Progenitor cell of endocrine pancreas (in vitro differentiated cells): ENCODE measurements at regions not wholly inside any gene's neighbourhood (a gene's known extent, or its start where the extent isn't known, plus 50 kb on each side); places are given as distances from the start of the nearest gene placed in this dataset.

ENCODE experiments used
- DNase-seq: peaks from one replicate; pipeline ENCODE4 v3.0.0; 2021; ENCODE audit warnings: low spot score; ENCODE audit not compliant: unreplicated experiment
- H3K27ac Mint-ChIP-seq: 2 replicates; pipeline ENCODE4 v1.8.0; 2021; ENCODE audit warnings: mild to moderate bottlenecking, moderate library complexity, mixed read lengths
- H3K27me3 Mint-ChIP-seq: 2 replicates; pipeline ENCODE4 v1.8.0; 2021; ENCODE audit warnings: mixed read lengths
- H3K36me3 Mint-ChIP-seq: 2 replicates; pipeline ENCODE4 v1.8.0; 2022; ENCODE audit warnings: mixed read lengths; ENCODE audit not compliant: insufficient read depth
- H3K4me1 Mint-ChIP-seq: 2 replicates; pipeline ENCODE4 v1.8.0; 2021; ENCODE audit warnings: low read depth, mixed read lengths
- H3K4me3 Mint-ChIP-seq: 2 replicates; pipeline ENCODE4 v1.8.0; 2021; ENCODE audit warnings: low read depth, mild to moderate bottlenecking, moderate library complexity, mixed read lengths
- H3K9me3 Mint-ChIP-seq: 2 replicates; pipeline ENCODE4 v1.8.0; 2021; ENCODE audit warnings: low read depth, mixed read lengths
- TF ChIP-seq, protein P1 (sequence below): fragments of 200-600 bp; sonication (generic); IDR thresholded peaks from one replicate; pipeline ENCODE4 v1.5.0; 2021; ENCODE audit warnings: antibody characterized with exemption, mild to moderate bottlenecking; ENCODE audit not compliant: unreplicated experiment

DNA sequence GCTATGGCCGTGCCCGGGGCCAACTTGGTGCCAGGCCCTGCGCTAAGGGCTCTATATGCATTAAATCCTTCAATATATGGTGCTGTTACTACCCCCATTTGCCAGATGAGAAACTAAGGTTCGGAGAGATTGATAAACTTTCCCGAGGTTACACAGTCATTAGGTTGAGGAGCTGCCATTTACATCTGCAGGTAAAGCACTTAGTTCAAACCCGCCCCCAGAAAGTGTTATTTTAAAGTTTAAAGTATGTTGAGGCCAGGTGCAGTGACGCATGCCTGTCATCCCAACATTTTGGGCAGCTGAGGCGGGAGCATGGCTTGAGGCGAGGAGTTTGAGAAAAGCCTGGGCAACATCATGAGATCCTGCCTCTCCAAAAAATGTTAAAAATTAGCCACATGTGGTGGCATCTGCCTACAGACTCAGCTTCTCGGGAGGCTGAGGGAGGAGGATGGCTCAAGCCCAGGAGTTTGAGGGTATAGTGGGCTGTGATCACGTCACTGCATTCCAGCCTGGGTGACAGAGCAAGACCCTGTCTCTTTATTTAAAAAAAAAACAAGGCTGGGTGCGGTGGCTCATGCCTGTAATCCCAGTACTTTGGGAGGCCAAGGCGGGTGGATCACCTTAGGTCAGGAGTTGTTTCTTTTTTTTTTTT, 264.7 kb downstream of the PARN start:
- Mint-ChIP-seq H3K4me1 (peaks cover 4% of the 10 kb centered on the region), H3K9me3 (no peaks in the 10 kb centered on the region), H3K27ac (no peak overlapping the region), H3K27me3 (peaks cover 5% of the 10 kb centered on the region), H3K36me3 (no peaks in the 10 kb centered on the region), H3K4me3 (no peak overlapping the region)
- TF ChIP-seq, protein P1, sequence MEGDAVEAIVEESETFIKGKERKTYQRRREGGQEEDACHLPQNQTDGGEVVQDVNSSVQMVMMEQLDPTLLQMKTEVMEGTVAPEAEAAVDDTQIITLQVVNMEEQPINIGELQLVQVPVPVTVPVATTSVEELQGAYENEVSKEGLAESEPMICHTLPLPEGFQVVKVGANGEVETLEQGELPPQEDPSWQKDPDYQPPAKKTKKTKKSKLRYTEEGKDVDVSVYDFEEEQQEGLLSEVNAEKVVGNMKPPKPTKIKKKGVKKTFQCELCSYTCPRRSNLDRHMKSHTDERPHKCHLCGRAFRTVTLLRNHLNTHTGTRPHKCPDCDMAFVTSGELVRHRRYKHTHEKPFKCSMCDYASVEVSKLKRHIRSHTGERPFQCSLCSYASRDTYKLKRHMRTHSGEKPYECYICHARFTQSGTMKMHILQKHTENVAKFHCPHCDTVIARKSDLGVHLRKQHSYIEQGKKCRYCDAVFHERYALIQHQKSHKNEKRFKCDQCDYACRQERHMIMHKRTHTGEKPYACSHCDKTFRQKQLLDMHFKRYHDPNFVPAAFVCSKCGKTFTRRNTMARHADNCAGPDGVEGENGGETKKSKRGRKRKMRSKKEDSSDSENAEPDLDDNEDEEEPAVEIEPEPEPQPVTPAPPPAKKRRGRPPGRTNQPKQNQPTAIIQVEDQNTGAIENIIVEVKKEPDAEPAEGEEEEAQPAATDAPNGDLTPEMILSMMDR = no peak
- no peak for DNase-seq

DNA sequence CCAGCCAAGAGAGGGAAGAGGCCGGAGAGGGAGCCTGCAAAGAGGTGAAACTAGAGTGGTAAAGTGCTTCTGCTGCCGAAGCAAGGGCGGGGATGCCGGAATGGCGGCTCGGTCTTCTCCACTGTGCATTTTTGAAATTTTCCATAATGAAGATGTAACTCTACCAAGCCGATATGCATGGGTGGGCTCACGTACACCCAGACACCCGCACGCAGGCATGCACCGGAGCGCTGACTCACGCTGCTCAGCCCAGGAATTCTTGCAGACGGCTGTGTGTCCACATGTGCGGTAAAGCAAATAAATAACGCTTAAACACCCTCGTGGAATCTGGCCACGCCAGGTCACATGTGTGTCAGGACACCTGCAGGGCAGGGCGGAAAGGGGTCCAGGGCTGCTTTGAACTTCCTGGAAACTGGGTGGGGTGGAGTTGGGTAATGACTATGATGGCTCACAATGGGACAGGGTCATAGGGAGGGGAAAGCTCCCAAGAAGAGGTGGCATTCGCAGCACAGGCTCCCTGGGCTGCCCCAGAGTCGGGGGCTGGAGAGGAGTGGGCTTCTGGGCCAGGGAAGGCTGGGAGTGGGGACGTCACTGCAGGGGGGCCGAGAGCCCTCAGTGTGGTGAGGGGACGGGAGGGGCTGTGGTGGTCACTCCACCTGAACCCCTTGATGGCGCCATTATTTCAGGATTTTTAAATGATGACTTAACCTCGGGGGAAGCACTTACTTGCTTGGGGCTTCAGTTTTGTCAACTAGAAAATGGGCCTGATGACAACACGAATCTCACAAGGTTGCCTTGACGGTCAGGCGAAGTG, 265.5 kb downstream of the PARN start:
- no peak for DNase-seq
- Mint-ChIP-seq H3K27ac (peak overlapping the region; percentile 33), H3K36me3 (no peaks in the 10 kb centered on the region), H3K4me1 (peaks cover 4% of the 10 kb centered on the region), H3K27me3 (peaks cover 7% of the 10 kb centered on the region), H3K9me3 (no peaks in the 10 kb centered on the region), H3K4me3 (no peak overlapping the region)
- TF ChIP-seq, protein P1 = no peak

DNA sequence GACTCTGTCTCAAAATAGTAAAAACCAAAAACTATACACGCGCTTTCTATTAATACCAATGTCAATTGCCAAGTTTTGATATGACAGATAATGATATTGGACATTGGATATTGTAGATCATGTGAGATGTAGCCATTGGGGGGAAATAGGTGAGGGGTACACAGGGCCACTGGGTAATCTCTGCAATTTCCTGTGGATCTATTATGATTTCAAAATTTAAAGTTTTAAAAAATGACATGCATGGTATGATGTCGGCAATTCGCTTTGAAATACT, 266.0 kb downstream of the PARN start:
- peaks cover 4% of the 10 kb centered on the region for H3K4me1 Mint-ChIP-seq
- H3K36me3 Mint-ChIP-seq = no peaks in the 10 kb centered on the region
- H3K27ac Mint-ChIP-seq = no peak overlapping the region
- no peak for DNase-seq
- H3K4me3 Mint-ChIP-seq = no peak overlapping the region
- H3K27me3 Mint-ChIP-seq = peaks cover 11% of the 10 kb centered on the region
- H3K9me3 Mint-ChIP-seq = no peaks in the 10 kb centered on the region
- TF ChIP-seq, protein P1 = no peak

DNA sequence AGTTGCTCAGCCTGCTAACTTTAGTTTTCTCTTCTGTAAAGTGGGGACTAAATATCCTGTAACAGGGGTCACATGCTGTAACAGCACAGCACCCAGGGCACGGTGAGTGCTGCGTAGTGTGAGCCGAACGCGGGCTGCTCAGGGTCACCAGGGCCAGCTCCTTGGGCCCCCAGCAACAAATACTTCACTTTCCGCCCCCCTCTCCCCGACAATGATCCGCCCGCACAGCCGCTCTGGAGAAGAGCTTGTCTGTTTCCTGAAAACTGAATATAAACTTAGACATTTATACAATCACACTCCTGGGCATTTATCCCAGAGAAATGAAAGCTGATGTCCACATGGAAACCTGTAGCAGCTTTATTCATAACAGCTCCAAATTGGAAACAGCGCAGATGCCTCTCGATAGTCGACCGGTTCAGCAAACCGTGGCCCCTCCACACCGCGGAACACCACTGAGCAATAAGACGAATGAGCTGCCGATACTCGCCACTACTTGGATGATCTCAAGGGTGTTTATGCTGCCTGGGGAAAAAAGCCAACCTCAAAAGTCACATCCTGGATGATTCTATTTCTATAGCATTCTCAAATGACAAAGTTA, 267.2 kb downstream of the PARN start:
- H3K9me3 Mint-ChIP-seq = no peaks in the 10 kb centered on the region
- TF ChIP-seq, protein P1 = no peak
- H3K27ac Mint-ChIP-seq = no peak overlapping the region
- DNase-seq = no peak
- H3K27me3 Mint-ChIP-seq = peaks cover 14% of the 10 kb centered on the region
- H3K36me3 Mint-ChIP-seq = no peaks in the 10 kb centered on the region
- H3K4me1 Mint-ChIP-seq = peaks cover 4% of the 10 kb centered on the region
- H3K4me3 Mint-ChIP-seq = no peak overlapping the region

DNA sequence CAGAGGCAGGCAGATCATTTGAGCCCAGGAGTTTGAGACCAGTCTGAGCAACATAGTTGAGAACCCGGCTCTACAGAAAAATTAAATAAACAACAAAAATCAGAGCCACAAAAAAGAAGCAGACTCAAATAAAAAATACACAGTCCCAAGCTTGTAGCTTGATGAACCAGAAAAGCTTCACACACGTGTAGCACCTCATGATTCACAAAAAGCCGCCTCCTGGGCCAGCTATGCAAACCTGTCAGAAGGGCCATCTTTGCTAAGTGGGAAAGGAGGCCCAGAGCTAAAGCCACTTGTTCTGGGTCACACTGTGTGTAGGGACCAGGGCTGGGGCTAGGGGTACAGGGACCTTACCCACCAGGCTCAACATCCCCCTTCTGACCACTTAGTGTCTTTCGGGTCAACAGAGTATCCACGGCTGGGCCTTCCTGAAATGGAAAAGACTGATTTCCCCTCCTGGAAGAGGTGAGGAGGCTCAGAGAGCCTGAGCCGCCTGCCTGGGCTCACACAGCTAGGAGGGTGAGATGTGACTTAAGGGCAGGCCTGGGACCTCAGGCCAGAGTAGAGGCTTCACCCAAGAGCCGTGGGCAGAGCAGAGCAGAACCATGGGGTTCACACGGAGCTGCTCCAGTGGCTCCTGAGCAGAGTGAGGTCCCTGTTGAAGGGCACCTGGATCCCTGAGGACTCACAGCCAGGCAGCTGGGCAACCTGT, 269.6 kb downstream of the PARN start:
- H3K27ac Mint-ChIP-seq = no peak overlapping the region
- no peaks in the 10 kb centered on the region for H3K9me3 Mint-ChIP-seq
- H3K36me3 Mint-ChIP-seq = no peaks in the 10 kb centered on the region
- peaks cover 15% of the 10 kb centered on the region for H3K27me3 Mint-ChIP-seq
- peaks cover 4% of the 10 kb centered on the region for H3K4me1 Mint-ChIP-seq
- H3K4me3 Mint-ChIP-seq = no peak overlapping the region
- TF ChIP-seq, protein P1 = no peak
- DNase-seq = no peak
